Endothelial cell (in vitro differentiated cells): ENCODE measurements at regions not wholly inside any gene's neighbourhood (a gene's known extent, or its start where the extent isn't known, plus 50 kb on each side); places are given as distances from the start of the nearest gene placed in this dataset.
"Not testable (repeated sequence)": the region's sequence is repeated elsewhere in the genome, so short reads cannot be mapped to it uniquely, and the experiment has no call there.

ENCODE experiments used
- DNase-seq: peaks from one replicate; pipeline ENCODE4 v3.0.0; 2021; ENCODE audit warnings: low spot score
- H3K27ac Mint-ChIP-seq: one replicate; pipeline ENCODE4 v1.8.0; 2021; ENCODE audit warnings: mixed read lengths, inconsistent platforms; ENCODE audit not compliant: unreplicated experiment
- H3K27me3 Mint-ChIP-seq: one replicate; pipeline ENCODE4 v1.8.0; 2021; ENCODE audit warnings: mild to moderate bottlenecking, moderate library complexity, mixed read lengths, inconsistent platforms; ENCODE audit not compliant: unreplicated experiment
- H3K36me3 Mint-ChIP-seq: one replicate; pipeline ENCODE4 v1.8.0; 2021; ENCODE audit warnings: mild to moderate bottlenecking, low read depth, mixed read lengths, inconsistent platforms; ENCODE audit not compliant: unreplicated experiment
- H3K4me1 Mint-ChIP-seq: one replicate; pipeline ENCODE4 v1.8.0; 2021; ENCODE audit warnings: mild to moderate bottlenecking, mixed read lengths, inconsistent platforms; ENCODE audit not compliant: unreplicated experiment
- H3K4me3 Mint-ChIP-seq: one replicate; pipeline ENCODE4 v1.8.0; 2021; ENCODE audit warnings: mild to moderate bottlenecking, mixed read lengths, inconsistent platforms; ENCODE audit not compliant: unreplicated experiment
- H3K9me3 Mint-ChIP-seq: one replicate; pipeline ENCODE4 v1.8.0; 2021; ENCODE audit warnings: mixed read lengths, inconsistent platforms; ENCODE audit not compliant: unreplicated experiment
- CTCF ChIP-seq: fragments of 200-600 bp; sonication (generic); IDR thresholded peaks from one replicate; pipeline ENCODE4 v1.5.0; 2021; ENCODE audit warnings: antibody characterized with exemption; ENCODE audit not compliant: unreplicated experiment

- H3K36me3 Mint-ChIP-seq = peaks cover under 1% of the 10 kb centered on the region
- H3K4me3 Mint-ChIP-seq = no peak overlapping the region
- peaks cover 1% of the 10 kb centered on the region for H3K9me3 Mint-ChIP-seq
- H3K4me1 Mint-ChIP-seq = no peaks in the 10 kb centered on the region
- H3K27me3 Mint-ChIP-seq = no peaks in the 10 kb centered on the region
- no peak for DNase-seq
- TF ChIP-seq CTCF = no peak
- H3K27ac Mint-ChIP-seq = no peak overlapping the region
These were observed 77.0 kb upstream of the GRIP1 start for GRCh38 chr12:66755727-66756395.

- Mint-ChIP-seq H3K4me1 (no peaks in the 10 kb centered on the region), H3K27me3 (no peaks in the 10 kb centered on the region)
These were observed 77.8 kb upstream of the GRIP1 start for GRCh38 chr12:66756631-66757030.

DNA sequence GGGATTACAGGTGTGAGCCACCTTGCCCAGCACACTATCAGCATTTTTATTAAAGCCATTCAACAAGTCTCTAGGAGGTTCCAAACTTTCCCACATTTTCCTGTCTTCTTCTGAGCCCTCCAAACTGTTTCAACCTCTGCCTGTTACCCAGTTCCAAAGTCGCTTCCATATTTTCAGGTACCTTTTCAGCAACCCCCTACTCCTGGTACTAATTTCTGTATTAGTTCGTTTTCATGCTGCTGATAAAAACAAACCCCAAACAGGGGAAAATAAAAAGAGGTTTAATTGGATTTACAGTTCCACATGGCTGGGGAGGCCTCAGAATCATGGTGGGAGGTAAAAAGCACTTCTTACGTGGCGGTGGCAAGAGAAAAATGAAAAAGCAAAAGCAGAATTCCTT, 81.2 kb upstream of the GRIP1 start:
- not testable (repeated sequence) for H3K4me1 Mint-ChIP-seq, H3K27ac Mint-ChIP-seq, H3K4me3 Mint-ChIP-seq, H3K9me3 Mint-ChIP-seq, H3K36me3 Mint-ChIP-seq, H3K27me3 Mint-ChIP-seq, DNase-seq

More at GRCh38 chr12:66756631-66757030, 77.8 kb upstream of the GRIP1 start:
- DNase-seq = no peak
- no peak for TF ChIP-seq CTCF
- H3K9me3 Mint-ChIP-seq = peaks cover 7% of the 10 kb centered on the region
- H3K36me3 Mint-ChIP-seq = peaks cover 6% of the 10 kb centered on the region
- no peak overlapping the region for H3K4me3 Mint-ChIP-seq
- no peak overlapping the region for H3K27ac Mint-ChIP-seq

DNA sequence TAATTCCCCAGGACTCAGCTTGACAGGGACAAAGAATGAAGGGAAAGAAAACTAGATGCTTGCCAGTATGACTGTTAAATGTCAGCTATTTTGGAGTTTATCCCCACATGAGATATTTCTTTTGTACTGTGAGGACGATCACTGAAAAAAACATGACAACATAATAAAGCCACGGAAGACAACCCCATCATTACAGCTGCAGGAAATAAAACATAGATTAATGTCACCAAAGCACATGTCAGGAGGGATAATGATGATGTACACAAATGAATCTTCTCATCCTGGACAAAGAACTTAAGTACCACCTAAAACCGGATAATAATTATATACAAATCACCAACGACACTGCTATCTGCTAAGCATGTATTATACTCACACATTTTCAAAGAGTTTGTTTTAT, 84.6 kb upstream of the GRIP1 start:
- Mint-ChIP-seq H3K36me3 (peaks cover 6% of the 10 kb centered on the region), H3K27me3 (peaks cover 3% of the 10 kb centered on the region), H3K9me3 (peaks cover 7% of the 10 kb centered on the region), H3K4me1 (peaks cover 6% of the 10 kb centered on the region), H3K4me3 (no peak overlapping the region), H3K27ac (no peak overlapping the region)
- TF ChIP-seq CTCF = no peak
- no peak for DNase-seq

DNA sequence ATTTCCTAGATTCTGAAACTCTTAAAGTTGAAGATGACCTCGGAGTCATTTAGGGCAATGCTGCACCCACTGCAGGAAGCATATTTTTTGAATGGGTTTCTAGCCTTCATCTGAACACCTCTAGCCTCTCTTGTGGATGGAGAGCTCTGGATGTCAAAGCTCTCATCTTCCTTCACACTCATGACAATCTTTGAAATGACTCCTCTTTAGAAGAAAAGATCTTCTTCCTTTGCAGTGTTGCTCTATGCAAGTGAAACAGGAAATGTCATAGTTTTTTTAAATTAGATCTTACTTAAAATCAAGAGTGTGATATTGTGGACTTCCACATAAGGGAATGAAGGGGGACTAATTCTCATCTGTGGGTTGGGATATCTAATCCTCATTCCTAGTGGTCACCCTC, 86.3 kb upstream of the GRIP1 start:
- H3K4me1 Mint-ChIP-seq = peaks cover 6% of the 10 kb centered on the region
- H3K27me3 Mint-ChIP-seq = peaks cover 3% of the 10 kb centered on the region
- no peak for TF ChIP-seq CTCF
- DNase-seq = no peak
- H3K4me3 Mint-ChIP-seq = no peak overlapping the region
- no peak overlapping the region for H3K27ac Mint-ChIP-seq
- peaks cover 7% of the 10 kb centered on the region for H3K9me3 Mint-ChIP-seq
- H3K36me3 Mint-ChIP-seq = peaks cover 6% of the 10 kb centered on the region
